Thyroid gland (tissue), 4 donors: ENCODE measurements at regions not wholly inside any gene's neighbourhood (a gene's known extent, or its start where the extent isn't known, plus 50 kb on each side); places are given as distances from the start of the nearest gene placed in this dataset.

ENCODE experiments used
- POLR2A ChIP-seq, 2 donors: fragments of 450-650 bp; IDR thresholded peaks; one replicate each; pipeline ENCODE4 v1.6.1; 2017; ENCODE audit warnings: antibody characterized with exemption in 2 of 2, mild to moderate bottlenecking in 2 of 2, moderate library complexity in 1 of 2
- TF ChIP-seq, protein P1 (sequence below), 6 experiments: fragments of 200-600 bp in 3 of 6; fragments of 450-650 bp in 3 of 6; sonication (generic) in 3 of 6; IDR thresholded peaks; one replicate each; pipeline ENCODE4 v1.5.1; 2016 to 2019; ENCODE audit warnings: antibody characterized with exemption in 6 of 6, mild to moderate bottlenecking in 2 of 6, inconsistent platforms in 1 of 6, moderate library complexity in 1 of 6

DNA sequence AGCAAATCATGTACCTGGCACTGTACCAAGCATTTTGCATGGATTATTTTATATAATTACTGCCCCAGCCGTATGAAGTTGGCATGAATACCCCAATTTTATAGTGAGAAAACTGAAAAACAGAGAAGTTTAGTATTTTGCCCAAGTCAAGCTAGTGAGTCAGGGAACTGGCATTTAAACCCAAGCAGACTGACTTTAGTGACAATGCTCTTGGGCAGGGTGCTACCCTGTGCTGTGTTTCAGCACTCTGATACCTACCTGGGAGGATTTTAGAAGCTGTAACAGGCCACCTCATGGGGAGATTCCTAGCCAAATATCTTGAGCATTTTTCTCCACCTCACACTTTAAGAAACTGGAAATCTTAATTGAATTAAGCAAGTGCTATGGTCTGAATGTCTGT lies 98.1 kb upstream of the MAX start:
- TF ChIP-seq, protein P1, sequence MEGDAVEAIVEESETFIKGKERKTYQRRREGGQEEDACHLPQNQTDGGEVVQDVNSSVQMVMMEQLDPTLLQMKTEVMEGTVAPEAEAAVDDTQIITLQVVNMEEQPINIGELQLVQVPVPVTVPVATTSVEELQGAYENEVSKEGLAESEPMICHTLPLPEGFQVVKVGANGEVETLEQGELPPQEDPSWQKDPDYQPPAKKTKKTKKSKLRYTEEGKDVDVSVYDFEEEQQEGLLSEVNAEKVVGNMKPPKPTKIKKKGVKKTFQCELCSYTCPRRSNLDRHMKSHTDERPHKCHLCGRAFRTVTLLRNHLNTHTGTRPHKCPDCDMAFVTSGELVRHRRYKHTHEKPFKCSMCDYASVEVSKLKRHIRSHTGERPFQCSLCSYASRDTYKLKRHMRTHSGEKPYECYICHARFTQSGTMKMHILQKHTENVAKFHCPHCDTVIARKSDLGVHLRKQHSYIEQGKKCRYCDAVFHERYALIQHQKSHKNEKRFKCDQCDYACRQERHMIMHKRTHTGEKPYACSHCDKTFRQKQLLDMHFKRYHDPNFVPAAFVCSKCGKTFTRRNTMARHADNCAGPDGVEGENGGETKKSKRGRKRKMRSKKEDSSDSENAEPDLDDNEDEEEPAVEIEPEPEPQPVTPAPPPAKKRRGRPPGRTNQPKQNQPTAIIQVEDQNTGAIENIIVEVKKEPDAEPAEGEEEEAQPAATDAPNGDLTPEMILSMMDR (IDR thresholded peaks at IDR 0.05): no peak
- no peak for TF ChIP-seq POLR2A (IDR thresholded peaks at IDR 0.05)
